CD4-positive, alpha-beta T cell treated with Interleukin-4 for 4 hours (primary cell): ENCODE measurements at regions not wholly inside any gene's neighbourhood (a gene's known extent, or its start where the extent isn't known, plus 50 kb on each side); places are given as distances from the start of the nearest gene placed in this dataset.
"Not testable (repeated sequence)": the region's sequence is repeated elsewhere in the genome, so short reads cannot be mapped to it uniquely, and the experiment has no call there.

Experiments
- DNase-seq: peaks from one replicate; pipeline ENCODE4 v3.0.0-alpha.2; 2020

DNA sequence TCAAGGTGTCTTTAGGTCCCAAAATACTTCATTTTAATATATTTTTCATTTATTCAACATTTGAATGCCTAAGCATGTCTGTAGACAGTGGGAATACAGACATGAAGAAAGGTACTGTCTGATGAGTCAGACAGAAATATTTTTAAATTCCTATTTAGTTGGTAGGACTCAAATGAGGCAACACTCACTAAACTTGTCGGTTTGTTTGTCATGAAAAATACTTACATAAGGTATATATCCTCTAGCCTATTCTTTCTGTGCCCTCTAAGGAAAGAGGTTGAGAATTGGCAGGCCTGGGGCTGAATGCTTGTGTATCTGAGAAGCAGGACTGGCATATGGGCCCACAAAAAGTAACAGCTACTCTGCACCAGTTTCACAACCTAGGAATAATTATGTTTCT lies 423.6 kb upstream of the MDFIC2 start:
- no peak for DNase-seq

DNA sequence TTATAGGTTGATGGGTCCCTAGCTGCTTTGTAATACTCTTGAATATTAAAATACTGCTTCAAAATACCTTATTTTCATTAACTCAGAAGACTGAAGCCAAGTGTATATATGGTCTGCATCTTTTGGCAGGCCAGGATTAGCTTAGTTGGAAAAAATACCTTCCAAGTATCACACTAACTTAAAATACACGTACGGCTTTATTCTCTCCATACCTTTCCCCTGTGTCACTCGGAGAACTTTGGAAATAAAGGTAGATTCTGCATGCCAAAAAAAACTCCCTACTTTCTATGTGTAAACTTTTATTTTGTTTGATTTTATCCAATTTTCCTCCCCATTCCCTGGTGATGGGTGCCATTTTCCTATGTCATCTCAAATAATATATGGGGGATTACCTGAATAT lies 422.3 kb upstream of the MDFIC2 start:
- no peak for DNase-seq

DNA sequence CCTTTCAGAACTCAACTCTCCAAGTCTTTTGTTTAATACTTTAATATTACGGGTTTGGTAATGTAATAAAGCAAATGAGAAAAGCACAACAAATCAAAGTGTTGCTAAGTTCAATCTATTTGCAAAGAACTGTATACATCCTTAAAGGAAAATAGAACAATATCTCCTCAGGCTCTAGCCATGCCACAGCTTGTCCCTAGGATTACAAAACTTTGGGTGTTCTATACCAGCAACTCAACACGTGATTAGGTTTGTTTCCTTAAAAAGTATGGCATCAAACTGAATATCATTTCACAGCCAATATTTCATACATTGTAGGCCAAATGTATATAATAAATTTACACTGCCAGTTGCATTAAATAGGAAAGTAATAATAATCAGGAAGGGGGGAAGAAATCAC lies 418.6 kb upstream of the MDFIC2 start:
- DNase-seq = no peak

DNA sequence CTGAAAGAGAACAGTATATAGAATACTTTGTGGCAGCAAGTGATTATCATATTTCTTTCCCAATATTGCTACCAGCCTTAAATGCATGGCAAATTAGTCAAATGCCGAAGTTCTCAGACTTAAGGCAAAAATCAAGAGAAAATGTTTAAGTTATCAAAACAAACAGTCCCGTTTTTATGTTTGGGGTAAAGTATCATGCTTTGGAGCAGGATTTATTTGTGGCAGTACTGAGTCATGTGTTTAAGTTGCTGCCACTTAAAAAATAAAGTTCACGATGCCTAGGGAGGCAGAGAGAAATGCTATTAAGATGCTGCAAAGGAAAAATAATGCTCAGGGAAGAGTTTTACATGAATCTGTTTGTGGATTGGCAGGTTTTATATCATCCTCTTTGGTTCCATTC lies 417.4 kb upstream of the MDFIC2 start:
- DNase-seq = no peak

DNA sequence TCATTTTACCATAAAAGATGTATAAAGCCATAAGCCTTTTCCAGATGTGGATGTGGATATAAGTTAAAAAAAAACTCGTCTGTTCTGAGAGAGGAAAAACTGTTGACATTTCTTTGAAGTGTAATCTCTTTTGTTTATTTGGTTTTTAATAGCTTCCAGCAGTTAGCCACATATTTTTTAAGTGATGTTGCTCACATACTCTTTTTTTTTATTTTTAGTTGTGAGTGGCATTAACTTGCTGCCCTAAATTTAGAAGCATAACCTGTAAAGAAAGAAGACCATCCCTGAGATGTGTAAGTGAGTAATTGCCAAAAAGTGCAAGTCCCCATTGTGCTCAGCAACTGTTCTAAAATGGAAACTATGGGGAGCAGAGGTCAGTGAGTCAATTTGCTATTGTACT lies 415.9 kb upstream of the MDFIC2 start:
- DNase-seq = no peak

DNA sequence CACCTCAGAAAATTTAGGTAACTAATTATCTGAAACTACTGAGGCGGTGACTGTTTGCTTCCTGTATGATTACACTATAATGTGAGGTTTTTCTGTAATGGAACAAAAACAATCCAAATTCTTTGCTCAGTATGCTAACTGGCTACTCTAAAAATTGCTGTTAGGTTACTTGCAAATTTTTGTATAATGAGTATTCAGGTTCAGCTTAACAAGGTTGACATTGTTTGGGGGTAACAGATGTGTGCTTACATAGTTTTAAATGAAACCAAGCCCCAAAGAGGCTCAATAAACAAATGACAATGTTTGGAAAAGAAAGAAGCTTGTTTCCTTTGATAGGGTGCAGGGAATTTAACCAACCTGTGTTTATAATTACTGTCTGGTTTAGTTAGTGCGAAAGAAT lies 414.5 kb upstream of the MDFIC2 start:
- no peak for DNase-seq

DNA sequence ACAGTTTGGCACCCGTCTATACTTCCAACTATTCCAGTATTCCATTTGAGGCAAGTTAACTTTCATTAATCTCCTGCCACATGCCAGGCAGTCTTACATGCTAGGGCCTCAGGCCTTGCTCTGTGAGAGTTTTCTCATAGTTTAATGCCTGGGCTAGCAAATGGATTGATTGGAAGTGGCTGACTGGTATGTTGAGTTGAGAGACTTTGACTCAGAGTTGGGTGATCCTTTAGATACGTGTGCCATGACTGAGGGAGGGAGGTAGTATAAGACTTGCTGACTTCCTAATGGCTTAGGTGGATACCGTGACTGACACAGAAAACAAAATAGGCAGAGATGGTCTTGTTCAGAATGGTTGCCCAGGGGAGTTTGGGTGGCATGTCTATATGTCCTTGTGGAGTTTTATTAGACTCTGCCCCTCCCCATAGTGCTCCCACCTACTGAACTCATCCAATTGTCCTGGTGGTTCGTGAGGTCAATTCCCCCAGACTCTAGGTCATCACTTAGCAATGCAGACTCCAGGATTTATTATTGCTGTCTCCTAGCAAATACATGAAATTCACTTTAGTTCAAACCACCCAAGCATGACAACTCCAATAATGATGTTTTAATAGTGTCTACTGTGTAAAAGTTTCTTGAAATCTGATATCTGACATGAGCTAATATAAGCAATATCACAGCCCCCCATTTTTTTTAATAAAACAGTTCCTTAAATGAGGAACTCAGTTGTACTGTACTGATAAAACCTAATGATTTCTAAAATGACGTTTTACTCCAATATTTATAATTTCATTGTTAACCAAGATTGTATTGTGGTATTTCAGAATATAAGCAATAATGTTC lies 413.9 kb upstream of the MDFIC2 start:
- DNase-seq = no peak

DNA sequence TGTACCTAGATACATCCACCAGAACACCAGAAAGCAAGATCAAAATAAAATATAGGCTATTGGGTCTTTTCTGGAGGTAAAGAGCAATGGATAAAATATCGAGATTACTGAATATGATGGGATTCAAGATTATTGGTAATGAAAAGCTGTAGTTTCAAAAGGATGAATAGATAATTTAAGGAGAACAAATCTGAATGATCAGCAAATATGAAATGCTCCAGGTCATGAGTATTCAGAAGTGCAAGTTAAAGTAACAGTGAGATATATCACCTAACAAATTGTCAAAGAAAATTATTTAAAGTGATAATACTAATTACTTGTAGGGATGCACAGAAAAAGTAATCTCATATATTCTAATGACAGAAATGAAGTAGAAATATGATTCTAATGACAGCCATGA lies 409.6 kb upstream of the MDFIC2 start:
- no peak for DNase-seq

DNA sequence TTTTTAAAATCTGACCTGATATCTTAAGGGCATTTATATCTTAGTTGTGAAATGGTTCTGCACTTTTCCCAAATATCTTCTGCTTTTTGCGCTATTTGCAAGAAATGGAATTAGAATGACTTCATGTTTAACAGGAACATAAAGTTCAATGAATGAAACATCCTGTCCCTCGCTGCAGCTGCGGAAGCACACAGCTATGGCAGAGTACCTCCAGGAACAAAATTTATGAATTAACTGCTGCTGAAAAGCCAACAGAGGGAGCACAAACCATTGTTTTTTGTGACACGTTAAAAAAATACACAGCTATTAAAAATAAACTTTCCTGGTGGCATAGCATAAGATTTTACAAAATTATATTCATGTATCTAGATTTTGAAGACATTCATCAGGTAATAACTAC lies 404.4 kb upstream of the MDFIC2 start:
- no peak for DNase-seq

DNA sequence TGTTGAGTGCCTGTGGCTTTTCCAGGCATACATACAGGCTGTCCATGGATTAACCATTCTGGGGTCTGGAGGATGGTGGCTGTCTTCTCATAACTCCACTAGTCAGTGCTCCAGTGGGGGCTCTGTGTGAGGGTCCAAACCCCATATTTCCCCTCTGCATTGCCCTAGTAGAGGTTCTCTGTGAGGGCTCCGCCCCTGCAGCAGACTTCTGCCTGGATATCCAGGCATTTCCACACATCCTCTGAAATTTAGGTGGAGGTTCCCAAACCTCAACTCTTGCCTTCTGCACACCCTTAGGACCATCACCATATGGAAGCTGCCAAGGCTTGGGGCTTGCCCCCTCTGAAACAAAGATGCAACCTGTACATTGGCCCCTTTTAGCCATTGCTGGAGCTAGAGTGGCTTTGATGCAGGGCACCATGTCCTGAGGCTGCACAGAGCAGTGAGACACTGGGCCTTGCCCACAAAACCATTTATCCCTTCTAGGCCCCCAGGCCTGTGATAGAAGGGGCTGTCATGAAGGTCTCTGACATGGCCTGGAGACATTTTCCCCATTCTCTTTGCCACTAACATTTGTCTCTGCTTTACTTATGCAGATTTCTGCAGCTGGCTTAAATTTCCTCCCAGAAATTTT lies 400.1 kb upstream of the MDFIC2 start:
- no peak for DNase-seq

DNA sequence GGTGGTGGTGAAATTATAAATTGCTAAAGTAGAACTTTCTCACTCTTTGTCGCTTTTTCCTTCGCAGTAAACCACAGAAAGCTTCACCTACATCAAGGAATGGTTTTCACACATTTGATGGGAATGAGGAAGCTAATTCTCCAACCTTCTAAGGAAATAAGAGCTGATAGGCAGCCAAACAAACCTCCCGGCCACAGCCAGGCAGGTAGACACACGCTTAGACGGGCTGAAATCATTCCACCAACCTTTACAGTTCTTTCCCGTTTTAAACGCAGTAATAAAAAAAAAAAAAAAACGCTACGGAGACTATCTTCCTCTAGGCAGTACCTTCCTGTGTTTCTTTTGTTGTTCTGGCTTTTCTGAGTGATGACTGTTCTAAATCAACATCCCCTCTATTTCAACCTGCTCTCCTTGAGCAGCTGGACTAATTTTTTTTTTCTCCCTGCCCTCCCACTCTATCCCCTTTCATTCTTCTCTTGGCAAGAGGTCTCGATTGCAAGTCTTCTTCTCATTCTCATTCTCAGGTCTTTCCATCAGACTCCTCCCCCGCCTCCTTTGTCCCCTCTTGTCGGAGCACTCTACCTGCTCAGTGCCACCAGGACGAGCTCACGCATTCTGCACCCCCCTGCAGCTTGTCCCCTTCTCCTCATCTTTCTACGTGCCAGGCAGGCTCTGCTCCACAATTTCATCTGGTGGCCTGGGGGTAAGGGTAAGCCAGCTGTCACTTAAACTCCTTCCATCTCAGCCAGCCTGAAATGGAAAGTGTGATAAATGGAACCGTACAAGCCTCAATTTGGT lies 391.1 kb upstream of the MDFIC2 start:
- no peak for DNase-seq

DNA sequence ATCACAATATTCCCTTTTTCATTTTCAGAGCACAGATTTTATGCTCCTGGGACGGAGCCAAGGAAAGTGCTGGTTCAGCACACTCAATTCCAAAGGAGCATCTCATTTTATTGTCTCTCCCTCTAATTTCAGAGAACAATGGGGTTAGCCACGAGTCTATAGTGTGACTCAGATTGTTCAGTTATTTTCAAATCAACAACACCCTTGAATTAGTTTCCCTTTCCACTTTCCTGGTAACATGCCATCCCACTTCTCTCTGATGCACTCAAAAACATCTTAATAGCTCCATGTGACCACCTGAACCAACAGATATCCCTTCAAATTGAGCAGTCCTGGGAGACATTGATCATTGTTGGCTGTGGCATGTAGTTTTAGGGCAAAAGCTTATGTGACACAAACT lies 389.7 kb upstream of the MDFIC2 start:
- DNase-seq = no peak

DNA sequence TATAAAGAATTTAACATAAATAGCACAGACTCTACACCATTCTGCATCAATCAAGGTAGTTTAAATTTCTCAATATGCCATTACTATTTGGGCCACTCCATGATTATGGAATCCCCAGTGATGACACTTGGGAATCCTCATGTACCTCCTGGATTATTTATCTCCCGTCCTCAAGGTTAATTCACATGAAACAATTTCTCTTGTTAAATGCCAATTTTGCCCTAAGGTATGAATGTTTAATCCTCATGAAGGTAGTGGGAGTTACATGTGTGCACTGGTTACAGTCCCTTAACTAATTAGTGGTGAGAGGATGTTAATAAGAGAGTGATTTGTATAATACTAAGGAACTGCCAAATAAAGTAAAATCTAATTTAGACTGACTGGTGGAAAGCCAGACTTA lies 372.3 kb upstream of the MDFIC2 start:
- no peak for DNase-seq

DNA sequence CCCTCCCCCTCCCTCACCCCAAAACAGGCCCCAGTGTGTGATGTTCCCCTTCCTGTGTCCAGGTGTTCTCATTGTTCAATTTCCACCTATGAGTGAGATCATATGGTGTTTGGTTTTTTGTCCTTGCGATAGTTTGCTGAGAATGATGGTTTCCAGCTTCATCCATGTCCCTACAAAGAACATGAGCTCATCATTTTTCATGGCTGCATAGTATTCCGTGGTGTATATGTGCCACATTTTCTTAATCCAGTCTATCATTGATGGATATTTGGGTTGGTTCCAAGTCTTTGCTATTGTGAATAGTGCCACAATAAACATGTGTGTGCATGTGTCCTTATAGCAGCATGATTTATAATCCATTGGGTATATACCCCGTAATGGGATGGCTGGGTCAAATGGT lies 363.4 kb upstream of the MDFIC2 start:
- not testable (repeated sequence) for DNase-seq

DNA sequence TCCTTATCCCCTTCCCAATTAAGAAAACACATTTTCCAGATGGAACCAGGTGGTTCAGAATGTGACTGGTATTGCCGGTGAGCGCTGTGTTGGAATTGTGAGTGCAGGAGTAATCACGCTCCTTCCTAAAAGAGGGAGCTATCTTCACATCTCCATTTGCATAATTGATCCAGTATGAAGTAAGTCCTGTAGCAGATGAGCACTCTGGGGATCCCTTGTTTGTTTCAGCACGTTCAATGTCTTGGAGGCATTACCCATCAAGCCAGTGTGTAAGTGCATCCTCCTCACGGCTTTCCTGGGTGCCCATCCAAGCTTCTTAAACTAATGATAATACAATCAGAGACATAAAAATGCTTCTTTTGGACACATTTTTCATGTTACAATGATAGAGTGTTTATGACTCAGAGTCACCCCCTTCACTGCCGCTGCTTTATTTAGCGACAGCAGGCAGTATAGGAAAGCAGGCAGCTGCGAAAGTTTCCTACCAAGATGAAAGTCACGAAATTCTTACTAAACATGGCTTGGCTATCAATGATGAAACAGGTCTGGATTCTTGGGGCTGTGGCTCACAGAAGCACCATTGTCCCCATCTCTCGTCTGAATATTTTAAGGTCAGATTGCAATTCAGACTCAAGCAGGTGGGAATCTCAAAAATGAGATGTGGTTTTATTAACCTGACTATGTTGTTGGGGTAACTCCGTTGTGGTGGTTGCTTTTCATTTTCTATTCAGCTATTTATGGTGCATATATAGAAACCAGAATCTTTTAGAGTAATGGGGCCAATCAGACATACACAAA lies 346.3 kb upstream of the MDFIC2 start:
- no peak for DNase-seq

DNA sequence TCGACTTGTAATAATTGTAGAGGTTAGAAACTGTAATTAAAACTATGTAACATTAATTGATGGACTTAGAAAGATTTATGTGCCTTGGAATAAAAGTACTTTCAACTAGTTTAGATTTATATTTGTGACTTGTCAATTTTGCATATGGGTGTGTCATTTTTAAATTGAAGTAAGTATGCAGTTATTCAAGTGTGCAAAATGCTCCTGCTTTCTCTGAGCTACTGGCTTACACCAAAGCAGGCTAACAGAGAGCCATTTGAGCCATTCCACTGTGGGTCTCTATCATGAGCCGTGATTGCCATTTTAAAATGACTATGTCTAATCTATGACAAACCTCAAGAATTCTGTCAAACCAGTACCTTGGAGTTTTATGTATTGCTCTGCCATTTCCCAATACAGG lies 345.0 kb upstream of the MDFIC2 start:
- DNase-seq = no peak

DNA sequence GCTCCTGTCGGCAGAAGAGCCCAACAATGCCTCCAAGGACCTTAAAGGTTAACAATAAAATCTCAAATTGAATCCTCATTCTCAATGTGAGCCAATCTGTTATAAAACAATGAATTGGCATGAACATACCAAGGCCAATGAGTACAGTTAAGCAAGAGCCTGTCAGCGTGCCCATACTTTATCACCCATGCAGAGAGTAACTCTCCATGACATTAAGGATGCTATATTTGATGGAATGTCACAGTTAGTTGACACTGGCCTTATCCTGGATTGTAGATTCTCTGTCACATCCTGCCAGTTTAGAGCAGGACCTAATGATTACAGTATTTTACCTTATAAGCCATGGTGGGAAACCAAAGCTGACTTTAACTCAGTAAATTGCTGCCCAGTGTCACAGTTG lies 335.4 kb upstream of the MDFIC2 start:
- DNase-seq = no peak

DNA sequence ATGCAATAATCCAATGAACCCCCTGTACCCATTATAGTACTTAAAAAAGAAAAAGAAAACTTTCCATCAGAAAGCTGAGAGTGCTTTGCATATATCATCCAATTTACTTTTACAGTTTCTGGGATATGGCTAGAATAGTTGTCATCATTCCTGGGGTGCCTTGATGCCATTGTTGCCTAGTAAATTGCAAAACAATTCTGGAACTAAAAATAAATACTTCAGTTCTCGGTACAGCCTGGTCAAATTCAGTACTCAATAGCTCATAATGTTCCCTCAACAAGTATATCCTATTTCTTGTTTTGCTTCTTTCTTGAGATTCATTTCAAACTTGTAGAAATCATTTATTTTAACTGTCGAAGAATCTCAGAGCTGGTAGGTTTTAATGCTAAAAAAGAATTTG lies 334.7 kb upstream of the MDFIC2 start:
- DNase-seq = no peak

DNA sequence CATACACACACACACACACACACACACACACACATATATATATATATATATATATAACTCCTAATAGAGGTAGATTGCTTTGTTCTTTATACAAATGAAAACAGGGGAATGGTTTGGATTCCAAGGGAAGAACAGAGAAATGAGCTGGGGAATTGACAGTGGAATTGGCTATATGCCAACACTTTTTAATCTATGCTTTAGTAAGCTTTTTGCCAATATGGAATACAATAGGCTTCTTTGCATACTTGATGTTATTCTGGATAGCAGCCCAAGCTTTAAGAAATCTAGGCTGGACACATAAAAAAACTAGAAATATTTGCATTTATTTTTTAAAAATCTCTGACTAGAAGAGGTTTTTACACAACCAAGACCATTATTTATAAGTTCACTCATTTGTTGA lies 334.2 kb upstream of the MDFIC2 start:
- no peak for DNase-seq

DNA sequence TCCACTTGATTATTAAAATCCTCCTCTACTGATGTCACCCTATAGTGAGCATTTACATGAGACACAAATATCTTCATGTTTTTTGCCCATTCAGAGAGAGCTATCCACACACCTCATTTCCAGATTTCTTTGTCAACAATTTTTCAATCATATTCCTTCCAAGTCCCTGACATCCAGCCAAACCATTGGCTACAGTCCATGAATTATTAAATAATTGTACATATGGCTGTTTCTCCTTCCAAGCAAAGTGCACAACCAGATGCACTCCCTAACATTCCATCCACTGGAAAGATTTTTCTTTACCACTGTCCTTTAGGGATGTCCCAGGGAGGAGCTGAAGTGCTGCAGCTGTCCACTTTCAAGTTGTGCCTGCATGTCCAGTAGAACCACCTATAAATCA lies 328.0 kb upstream of the MDFIC2 start:
- DNase-seq = no peak

DNA sequence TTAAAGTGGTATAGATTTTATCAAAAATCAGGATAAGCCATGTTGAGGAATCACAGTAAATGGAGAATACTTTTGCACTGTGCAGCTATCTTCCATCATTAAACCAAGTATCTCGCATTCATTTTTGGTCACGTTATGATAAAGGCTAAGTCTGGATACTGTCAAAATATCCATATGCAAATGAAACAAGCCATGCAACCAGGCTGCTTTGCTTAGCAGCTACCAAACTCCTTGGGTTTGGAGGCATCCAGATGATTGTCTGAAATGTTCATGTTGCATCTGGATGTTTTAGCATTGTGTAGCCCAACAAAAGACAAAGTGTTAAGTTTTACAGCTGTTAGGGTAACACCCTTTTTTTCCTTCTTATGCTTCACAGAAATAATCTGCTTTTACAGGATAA lies 322.9 kb upstream of the MDFIC2 start:
- no peak for DNase-seq

DNA sequence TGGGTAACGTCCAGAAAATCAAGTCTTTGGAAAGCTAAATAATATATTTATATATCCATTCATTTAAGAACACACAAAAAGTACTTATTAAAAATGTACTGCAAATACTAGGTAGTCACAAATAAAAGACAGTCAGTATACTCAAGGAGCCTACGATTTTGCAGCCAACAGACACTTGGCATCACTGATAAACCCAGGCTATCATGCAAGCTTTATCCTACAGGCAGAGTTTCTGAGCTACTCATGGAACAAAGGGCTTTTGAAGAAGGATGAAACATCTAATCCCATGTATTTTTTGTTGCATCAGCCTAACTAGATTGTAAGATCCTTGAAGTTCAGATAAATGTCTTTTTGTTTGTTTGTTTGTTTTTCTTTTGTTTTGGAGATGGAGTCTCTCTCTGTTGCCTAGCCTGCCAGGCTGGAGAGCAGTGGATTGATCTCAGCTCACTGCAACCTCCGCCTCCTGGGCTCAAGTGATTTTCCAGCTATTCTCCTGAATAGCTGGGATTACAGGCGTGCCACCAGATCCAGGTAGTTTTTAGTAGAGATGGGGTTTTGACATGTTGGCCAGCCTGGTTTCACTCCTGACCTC lies 319.4 kb upstream of the MDFIC2 start:
- no peak for DNase-seq

DNA sequence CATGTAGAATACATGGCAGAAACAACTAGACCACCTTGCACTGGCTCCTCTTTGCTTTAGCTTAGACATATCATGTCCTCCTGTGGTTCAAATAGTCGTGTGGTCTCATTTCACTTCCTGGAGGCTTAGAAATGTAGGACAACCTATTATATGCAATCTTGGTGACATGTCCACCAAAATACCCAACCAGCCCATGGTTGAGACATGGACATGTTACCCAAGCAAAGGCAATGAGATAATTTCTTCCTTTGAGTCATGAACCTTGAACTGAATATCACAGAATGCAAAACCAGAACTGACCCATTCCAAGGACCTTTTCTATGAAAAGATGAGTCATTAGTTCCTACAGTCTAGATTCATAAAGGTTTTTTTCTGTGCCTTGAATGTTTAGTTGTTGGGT lies 309.0 kb upstream of the MDFIC2 start:
- DNase-seq = no peak
